DMS153 treated with DMSO at 0.1 percent for 48 hours (cell line): ENCODE measurements at regions not wholly inside any gene's neighbourhood (a gene's known extent, or its start where the extent isn't known, plus 50 kb on each side); places are given as distances from the start of the nearest gene placed in this dataset.

ENCODE experiments used
- DNase-seq: peaks from one replicate; lab custom pipeline; 2025; ENCODE audit not compliant: unreplicated experiment; lab: John Stamatoyannopoulos, UW

DNA sequence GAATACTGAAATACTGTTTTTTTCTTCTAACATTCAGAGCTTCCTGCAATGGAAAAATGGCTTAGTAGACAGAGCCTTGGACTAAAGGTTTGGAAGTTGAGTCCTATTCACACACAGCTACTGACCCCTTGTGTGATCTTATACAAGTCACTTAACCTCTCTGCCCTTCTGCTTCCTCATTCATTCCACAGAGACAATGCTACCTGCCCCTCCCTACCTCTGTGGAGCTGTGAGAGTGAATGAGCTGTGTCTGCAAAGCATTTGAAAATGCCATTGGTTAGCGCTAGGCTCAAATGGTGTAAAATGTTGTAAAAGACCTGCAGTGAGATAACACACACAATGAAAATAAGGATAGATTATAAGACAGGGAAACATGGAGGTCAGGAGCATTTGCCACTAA lies 214.4 kb downstream of the BARHL2 start:
- DNase-seq = no peak

DNA sequence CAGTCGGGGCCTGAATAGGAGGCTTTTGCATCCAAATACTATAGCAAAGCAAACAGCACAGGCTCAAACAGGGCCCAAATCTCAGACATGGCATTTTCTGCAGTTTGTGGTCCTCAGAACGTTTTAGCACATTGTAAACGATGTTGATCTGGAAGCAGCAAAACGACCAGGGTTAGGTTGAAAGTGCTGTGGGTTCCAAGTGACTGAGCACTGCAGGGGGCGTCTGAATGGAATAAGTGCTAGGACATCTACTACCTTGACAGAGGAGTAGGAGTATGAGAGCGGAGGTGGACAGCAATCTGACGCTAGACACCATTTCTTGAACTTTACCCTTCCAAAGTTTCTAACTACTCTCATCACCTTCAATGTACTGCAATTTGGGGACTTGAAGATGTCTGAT lies 214.9 kb downstream of the BARHL2 start:
- no peak for DNase-seq

DNA sequence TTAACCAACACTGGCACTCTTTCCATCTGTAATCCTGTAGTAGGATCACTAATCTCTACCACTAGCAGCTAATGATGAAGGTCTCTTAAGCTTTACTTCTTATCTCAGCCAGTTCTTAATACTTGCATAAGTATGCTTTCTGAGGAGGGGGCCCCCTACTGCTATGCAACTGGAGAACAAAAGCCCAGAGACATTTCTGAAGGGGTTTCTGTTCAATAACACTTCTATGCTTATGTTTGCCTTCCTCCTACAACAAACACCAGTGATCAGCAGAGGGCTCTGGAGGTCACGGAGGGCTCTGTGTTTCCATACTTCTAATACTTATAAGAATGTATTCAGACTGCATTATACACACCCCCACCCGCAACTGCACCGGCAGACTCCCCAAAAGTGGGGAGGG lies 215.8 kb downstream of the BARHL2 start:
- no peak for DNase-seq

DNA sequence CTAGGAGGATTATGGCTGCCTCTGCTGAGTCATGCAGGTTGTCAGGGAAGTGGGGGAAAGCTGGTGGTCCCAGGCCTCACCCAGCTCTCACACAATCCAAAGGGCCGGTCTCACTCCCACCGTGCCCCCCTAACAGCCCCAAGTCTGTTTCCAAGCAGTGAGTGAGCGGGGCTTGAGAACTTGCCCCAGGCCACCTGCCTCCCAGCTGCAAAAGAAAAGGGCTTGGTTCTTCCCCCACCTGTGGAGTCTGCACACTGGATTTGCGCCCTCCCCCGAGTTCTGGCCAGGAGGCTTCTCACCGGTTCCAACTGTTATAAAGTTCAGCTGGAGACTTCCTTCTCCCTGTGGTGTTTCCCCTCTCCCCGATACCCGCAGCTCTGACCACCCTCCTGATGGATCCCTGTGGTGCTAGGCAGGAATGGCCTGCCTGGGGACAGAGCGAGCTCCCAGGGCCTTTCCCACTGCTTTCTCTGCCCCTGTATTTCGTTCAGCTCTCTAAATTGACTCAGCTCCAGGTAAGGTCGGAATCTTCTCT lies 222.3 kb downstream of the BARHL2 start:
- no peak for DNase-seq

DNA sequence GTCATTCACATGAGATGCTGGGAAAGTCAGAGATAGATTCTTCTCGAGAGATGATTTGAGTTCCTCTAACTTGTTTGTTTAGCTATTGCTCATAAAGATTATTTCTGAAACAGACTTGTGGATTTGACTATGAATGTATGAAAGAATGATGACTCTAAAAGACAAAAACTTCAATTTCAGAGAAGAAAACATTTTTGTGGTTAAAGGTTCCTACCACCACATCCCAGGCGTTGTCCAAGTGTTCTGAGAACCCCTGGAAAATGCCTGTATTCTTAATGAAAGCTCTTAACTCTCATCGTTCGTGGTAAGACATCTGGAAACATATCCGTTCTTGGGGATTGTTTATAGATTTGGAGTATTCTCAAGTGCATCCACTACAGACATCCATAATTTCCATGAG lies 228.7 kb downstream of the BARHL2 start:
- DNase-seq = no peak

DNA sequence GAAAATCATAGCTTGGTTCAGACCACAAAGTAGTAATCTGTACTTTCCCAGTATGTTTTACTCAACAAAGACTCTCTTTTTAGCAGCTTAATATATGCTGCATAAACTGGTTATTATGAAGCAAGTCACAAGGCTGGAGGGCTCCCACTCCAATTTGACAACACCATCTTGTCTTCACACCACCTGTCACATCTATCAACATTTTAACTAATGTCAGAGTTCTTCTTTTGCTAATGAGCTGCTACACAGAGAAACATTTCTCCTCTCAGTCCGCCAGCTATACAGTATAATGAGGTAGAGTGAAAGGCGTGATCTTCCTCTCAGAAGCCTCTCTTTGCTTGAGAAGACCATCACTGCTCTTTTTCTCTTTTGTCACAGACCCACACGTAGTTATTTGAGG lies 230.1 kb downstream of the BARHL2 start:
- no peak for DNase-seq

DNA sequence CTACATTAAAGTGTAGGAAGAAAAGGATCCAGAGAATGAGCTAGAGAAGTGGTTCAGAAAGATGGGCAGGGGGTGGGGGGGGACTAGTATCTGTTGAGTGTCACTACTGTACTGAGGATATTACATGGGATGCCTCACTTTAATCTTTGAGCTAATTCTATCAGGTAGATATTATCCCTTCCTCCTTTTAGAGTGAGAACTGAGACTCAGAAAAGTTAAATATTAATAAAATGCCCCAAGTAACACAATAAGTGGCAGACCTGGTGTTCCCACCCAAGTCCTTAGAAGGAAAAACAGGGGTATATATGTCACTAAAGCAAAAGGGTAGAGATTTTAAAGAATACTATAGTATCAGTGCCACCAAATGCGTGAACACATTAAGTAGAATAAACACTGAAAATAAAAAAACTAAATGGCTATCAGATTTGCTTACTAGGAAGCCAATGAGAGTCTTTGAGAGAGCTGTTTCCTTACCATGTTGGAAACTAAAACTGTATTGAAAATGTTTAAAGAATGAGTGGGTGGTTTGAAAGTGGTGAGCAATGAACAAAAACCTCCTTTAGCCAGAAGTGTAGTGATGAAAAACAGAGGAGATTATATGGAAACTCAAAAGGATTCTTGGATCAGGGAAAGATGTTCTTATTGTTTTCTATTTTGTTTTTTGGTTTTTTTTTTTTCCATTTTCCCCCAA lies 230.8 kb downstream of the BARHL2 start:
- DNase-seq = no peak

DNA sequence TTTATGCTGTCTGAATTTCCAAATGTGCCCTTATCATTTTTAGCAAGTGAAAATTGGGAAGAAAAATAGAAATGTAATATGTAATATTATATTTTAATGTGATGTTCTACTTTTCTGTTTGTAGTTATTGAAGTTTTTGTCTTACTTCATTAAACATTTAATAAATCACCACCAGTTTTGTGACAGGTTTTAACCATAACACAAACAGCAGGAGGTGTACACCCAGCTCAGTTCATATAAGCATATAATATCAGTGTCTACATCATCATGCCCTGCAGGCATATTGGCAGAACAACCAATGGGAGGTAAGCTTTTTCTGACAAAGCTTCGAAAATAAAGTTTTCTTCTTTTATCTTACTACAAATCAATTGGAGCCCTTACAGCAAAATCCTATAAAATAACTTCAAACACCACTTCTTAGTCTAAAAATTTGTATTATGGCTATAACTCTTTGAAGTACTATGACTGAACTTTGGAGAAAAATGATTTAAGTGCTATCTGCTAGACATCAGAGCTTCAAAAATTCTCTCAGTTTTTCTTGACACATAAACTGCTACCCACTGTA lies 236.7 kb downstream of the BARHL2 start:
- no peak for DNase-seq

DNA sequence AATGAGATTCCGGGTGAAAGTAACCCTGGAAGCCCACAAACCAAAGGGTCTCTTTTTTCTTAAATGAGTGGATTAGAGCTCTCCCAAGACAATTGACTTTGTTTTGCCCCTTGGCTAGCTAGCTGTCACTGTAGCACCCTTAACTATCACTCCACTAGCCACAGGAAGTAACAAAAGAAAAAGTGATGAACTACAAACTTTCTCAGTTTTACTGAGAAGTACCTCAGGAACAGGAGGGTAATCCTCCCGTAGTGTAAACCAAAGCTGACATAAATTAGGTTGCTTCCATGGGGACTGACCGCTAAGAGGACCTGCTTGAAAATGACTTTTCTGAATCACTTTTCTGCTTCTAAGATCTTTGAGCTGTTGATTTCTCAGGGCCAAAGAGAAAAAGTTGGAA lies 240.1 kb downstream of the BARHL2 start:
- DNase-seq = no peak

DNA sequence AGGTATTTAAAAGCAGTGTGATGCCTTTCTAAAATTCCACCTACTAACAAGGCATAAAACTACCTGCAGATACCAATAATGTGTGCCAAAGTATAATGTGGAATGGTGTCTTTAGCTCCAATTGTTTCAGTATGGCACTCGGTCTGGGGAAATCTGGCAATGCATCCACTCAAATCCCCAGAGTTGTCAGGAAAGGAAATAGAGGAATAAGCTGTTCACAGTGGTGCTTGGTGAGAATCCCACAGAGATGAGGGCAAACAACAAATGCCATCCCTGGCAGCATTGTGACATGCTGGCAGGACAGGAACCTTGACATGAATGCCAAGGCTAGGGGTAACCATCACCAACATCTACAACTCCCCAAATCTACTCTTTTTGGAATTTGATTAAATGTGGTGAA lies 240.7 kb downstream of the BARHL2 start:
- DNase-seq = no peak

DNA sequence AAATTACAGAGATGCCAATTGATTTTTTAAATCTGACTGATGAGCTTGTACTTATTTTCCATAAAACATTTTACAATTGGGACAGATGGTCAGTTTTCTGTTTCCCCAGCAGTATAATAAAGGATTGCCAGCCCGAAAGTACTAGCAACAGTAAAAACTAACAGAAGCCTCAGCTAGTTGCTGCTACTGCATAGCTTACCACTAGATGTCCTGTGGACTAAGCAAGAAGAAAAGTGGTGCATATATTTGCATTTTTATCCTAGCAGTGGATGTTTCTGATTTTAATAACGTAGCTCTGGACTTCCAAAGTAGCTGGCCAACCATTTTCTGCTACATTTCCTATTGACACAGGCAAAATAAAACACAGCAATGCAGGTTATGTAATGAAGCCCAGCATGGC lies 241.5 kb downstream of the BARHL2 start:
- DNase-seq = no peak

DNA sequence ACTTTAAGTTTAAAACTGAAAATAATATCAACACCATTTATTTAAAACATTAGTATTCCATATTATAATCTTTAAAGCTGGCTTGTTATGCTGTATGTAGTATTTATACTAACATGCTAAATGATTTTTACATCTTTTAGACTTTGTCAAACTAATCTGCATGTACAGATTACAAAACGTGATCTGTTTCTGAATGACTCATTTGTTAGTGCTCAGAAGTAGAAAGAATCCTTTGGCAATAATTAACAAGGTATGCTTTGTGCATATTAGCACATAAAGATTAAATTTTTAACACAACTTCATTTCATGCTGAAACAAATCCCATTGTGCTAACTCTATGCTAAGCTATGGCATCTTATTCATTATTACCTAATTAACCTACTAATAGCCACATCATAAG lies 242.4 kb downstream of the BARHL2 start:
- no peak for DNase-seq

DNA sequence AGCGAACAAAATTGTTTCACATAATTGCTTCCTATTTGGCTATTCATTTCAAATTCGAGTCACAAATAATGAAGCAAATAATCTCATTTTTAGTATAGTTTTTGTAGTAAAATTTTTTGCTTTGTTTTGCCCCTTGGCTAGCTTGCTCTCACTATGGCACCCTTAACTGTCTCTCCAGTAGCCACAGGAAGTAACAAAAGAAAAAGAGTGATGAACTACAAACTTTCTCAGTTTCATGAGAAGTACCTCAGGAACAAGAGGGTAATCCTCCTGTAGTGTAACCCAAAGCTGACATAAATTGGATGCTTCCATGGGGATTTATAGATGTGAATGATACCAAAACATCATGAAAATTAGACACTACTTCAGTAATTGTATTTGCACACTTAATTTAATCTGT lies 242.9 kb downstream of the BARHL2 start:
- DNase-seq = no peak

DNA sequence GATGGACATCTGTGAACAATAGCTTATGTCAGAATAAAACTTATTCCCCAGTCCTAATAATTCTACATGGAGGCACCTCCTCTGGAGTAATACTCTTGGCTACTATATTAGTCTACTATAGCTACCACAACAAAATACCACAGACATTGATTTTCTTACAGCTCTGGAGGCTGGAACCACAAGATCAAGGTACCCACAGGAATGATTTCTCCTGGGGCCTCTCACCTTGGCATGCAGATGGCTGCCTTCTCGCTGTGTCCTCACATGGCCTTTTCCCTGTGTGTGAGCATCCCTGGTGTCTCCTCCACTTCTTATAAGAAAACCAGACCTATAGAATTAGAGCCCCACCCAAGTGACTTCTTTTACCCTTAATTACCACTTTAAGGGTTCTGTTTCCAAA lies 244.3 kb downstream of the BARHL2 start:
- DNase-seq = no peak

DNA sequence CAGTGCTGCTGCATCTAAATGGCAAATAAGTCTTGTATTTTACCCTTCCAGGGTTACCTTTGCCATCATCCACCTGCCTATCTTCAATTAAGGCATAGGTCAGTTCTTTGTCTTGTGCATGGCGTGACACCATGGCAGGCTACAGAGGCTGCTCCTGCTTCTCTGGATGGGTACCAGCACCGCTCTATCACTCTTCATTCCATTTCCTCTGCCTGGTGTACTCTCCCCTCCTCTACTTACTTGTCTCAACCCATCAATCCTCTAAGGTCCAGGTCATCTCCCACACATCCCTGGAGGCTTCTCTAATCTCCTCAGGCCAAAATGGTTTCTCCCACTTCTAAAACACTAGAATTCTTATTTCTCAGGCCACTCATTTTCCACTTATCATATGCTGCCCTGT lies 257.5 kb downstream of the BARHL2 start:
- no peak for DNase-seq

DNA sequence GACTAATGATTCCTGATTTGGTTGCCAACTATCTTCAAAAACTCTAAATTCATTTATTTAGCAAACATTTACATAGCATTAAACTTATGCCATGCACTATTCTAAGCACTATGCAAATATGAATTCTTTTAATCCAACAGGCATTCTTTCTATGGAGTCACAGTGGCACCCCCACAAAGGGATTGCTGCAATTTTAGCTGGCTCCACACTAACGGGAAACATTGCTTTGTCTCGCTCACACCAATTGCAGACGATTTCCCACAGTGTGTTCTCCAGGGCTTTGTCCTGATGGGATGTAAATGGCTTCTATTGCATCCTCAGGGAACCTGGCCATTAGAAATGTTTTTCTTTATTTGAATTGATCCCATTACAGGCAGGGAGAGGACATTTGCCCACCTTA lies 259.1 kb downstream of the BARHL2 start:
- DNase-seq = no peak

DNA sequence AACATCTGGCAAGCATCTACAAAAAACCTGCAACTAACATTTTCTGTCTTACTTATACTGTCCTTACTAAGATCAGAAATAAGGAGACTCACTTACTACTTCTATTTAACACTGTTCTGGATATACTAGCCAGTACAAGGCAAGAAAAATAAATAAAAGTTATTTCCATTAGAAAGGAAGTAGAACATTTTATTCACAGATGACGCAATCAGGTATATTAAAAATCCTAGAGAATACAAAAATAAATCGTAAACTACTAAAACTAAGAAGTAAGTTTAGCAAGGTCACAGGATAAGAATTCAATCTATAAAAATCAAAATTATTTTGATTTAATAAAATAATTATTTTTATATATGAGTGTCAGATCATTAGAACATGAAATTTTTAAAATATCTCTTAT lies 264.6 kb downstream of the BARHL2 start:
- no peak for DNase-seq

DNA sequence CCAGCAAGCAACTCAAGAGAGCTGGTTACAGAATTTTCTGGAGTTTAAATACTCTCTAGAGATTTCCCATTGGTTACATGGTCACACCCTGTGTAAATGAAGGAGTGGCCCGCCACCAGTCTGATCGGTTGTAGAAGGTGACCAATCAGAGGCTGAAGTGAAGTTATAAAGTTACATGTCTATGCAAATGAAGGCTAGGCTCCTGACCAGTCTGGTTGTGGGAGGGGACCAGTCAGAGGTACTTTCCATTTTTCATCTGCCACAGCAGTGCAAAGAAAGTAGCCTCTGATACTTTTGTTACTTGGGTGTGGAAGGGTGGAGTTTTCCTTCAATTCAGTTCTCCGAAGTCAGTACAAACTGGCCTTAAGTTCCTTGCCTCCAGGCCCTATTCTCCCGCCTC lies 273.7 kb downstream of the BARHL2 start:
- DNase-seq = no peak

DNA sequence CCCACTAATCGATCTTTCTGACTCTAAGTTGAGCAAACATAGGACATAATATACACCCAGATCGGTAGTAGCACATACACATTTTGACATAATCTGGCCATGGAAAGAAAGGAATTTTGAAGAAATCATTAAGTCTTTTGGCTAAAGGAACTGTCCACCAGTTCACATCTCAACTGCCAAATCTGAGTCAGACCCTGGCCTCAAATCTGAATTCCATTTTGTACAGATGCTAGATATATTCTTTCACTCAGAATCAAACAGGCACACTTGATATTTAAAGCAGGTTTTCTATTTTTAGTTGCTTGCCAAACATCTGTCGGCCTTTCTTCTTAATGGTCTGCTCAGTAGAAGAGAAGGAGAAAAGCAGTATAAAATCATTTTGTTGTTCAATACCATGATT lies 281.8 kb downstream of the BARHL2 start:
- DNase-seq = no peak

DNA sequence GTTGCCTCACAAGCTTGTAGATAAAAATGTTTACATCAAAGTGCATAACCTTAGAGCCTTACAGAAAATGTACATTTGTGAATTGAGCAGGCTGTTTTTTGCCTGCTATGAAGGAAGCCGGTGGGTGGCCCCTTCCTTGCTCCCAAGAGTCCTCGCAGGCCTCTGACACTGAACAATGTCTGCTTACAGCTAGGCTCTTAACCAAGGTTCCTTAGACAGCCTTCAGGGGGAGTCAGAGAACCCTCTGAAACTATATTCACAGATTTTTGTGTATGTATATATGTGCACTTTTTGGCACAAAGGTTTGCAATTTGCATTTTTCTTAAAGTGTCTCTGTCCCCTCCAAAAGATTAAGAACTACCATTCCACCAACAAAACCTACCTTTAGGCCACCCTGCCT lies 282.6 kb downstream of the BARHL2 start:
- DNase-seq = no peak

DNA sequence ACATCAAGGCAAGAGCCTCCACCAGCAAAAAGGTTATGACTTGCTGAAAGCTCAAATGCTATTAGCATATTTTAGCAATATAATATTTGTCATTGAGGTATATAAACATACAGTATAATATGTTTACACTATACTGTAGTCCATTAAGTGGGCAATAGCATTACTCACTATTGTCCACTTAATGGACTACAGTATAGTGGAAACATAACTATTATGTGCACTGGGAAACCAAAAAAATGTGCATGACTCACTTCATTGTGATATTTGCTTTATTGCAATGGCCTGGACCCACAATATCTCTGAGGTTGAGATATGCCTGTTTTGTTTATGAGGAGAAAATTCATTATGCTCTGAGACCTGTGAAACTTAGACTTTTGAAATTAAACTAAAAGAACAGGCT lies 300.0 kb downstream of the BARHL2 start:
- no peak for DNase-seq

DNA sequence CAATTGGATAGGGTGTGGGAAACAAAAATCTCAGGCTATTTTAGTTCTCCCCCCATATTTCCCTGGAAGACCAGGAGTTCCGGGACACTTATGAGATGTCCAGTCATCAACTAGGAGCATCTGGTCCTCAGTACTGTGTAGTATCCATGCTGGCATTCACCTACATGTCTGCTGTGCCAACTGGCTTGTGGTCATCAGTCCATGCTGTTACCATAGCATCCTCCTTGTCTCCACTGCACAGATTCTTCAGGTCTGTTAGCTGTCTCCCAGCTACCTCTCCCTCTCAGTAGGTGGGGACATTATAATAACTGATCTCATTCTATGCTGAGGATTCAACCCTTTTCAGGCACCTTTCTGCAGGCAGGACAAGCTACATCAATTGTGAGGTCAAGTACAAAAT lies 302.9 kb downstream of the BARHL2 start:
- DNase-seq = no peak

DNA sequence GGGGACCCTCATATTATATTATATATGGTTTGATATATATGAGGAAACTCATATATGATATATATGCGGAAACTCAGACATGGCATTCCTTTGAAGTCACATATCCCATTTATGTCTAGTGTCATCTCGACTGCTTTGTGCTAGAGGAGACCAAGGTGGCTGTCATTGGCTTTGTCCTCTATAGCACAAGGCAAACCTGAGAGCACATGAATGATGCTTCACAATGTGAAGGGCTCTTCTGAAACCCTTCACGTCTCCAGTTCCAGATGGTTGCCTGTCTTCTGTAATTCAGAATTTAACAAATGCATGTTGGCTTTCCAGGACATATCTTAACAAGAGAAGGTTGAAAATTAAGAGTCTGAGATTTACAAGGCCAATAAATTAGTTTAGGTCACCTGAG lies 303.6 kb downstream of the BARHL2 start:
- no peak for DNase-seq
